OCI-LY3 (cell line): ENCODE measurements at regions not wholly inside any gene's neighbourhood (a gene's known extent, or its start where the extent isn't known, plus 50 kb on each side); places are given as distances from the start of the nearest gene placed in this dataset.

Source experiments
- H2AFZ ChIP-seq: fragments of 200-600, 300-600 bp; shearing (Covaris generic); 2 replicates; pipeline ENCODE4 v1.6.0; 2014; ENCODE audit warnings: antibody characterized with exemption, low read depth, low read length
- H3K27ac ChIP-seq: fragments of 200-600, 300-600 bp; sonication (generic); 2 replicates; pipeline ENCODE4 v1.5.1; 2014; ENCODE audit warnings: mild to moderate bottlenecking, low read length, moderate library complexity, mixed read lengths
- H3K27me3 ChIP-seq: fragments of 200-600, 300-600 bp; sonication (generic); 2 replicates; pipeline ENCODE4 v1.6.1; 2014; ENCODE audit warnings: low read depth, low read length, mixed read lengths
- H3K36me3 ChIP-seq: fragments of 200-600, 300-600 bp; sonication (generic); replicated peaks from 2 replicates; pipeline ENCODE3; 2014; ENCODE audit warnings: low read depth, low read length, mixed read lengths
- H3K4me1 ChIP-seq: fragments of 300-600, 200-600 bp; sonication (generic); 2 replicates; pipeline ENCODE4 v1.6.1; 2014; ENCODE audit warnings: low read length, mixed read lengths
- H3K4me2 ChIP-seq: fragments of 200-600, 300-600 bp; sonication (generic); 2 replicates; pipeline ENCODE4 v1.6.1; 2014; ENCODE audit warnings: low read length, mixed read lengths
- H3K4me3 ChIP-seq: fragments of 300-600, 200-600 bp; sonication (generic); 2 replicates; pipeline ENCODE4 v1.5.1; 2014; ENCODE audit warnings: antibody characterized with exemption, mild to moderate bottlenecking, low read length, moderate library complexity
- H3K79me2 ChIP-seq: fragments of 300-600, 200-600 bp; shearing (Covaris generic); 2 replicates; pipeline ENCODE4 v1.6.1; 2014; ENCODE audit warnings: mild to moderate bottlenecking, low read length, mixed read lengths
- H3K9ac ChIP-seq: fragments of 300-600, 200-600 bp; shearing (Covaris generic); 2 replicates; pipeline ENCODE4 v1.6.0; 2014; ENCODE audit warnings: mild to moderate bottlenecking, low read length, moderate library complexity
- H3K9me3 ChIP-seq: fragments of 200-600, 300-600 bp; shearing (Covaris generic); 2 replicates; pipeline ENCODE4 v1.6.1; 2014; ENCODE audit warnings: low read length, mixed read lengths; ENCODE audit not compliant: insufficient read depth
- H4K20me1 ChIP-seq: fragments of 200-600, 300-600 bp; sonication (generic); 2 replicates; pipeline ENCODE4 v1.6.1; 2016; ENCODE audit warnings: low read length, mixed read lengths; ENCODE audit not compliant: insufficient read depth
- EZH2phosphoT487 ChIP-seq: fragments of 200-600 bp; shearing (Covaris generic); IDR thresholded peaks from 2 replicates; pipeline ENCODE4 v1.6.1; 2018; ENCODE audit warnings: antibody characterized with exemption, mixed run types, low read depth
- TF ChIP-seq, protein P1 (sequence below): fragments of 200-600, 300-600 bp; sonication (generic); IDR thresholded peaks from 2 replicates; pipeline ENCODE4 v1.5.1; 2014; ENCODE audit warnings: antibody characterized with exemption, low read length, low read depth

DNA sequence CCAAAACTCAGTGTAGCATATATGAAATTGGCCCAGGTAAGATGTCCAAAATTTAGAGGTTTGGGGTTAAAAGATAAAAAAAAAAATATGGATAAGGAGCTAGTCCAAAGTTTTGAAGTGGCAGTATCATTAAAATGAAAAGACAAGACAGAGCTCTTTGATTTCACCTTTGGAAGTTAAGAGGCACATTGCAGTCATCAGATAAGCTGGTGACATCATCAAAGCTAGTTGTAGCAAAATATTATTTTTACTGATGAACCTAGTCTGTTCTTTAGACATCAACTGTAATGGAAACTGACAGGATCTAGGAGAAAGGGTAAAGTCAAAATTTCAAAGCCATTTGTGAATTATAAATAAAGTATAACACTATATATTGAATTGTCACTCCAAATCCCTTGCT, 603.7 kb upstream of the CDH8 start:
- Histone ChIP-seq H3K4me1 (peaks cover 44% of the 10 kb centered on the region), H3K27me3 (no peaks in the 10 kb centered on the region), H3K79me2 (no peaks in the 10 kb centered on the region), H2AFZ (no peak overlapping the region), H3K36me3 (no peaks in the 10 kb centered on the region), H4K20me1 (no peaks in the 10 kb centered on the region), H3K27ac (peak overlapping the region; percentile 51; the same call in 1 of the 2 replicates), H3K4me3 (0 out of 2 replicates have a peak overlapping the region, but pooled peaks have one; percentile 57), H3K9me3 (no peaks in the 10 kb centered on the region), H3K4me2 (peak overlapping the region; percentile 66), H3K9ac (no peak overlapping the region)
- TF ChIP-seq, protein P1, sequence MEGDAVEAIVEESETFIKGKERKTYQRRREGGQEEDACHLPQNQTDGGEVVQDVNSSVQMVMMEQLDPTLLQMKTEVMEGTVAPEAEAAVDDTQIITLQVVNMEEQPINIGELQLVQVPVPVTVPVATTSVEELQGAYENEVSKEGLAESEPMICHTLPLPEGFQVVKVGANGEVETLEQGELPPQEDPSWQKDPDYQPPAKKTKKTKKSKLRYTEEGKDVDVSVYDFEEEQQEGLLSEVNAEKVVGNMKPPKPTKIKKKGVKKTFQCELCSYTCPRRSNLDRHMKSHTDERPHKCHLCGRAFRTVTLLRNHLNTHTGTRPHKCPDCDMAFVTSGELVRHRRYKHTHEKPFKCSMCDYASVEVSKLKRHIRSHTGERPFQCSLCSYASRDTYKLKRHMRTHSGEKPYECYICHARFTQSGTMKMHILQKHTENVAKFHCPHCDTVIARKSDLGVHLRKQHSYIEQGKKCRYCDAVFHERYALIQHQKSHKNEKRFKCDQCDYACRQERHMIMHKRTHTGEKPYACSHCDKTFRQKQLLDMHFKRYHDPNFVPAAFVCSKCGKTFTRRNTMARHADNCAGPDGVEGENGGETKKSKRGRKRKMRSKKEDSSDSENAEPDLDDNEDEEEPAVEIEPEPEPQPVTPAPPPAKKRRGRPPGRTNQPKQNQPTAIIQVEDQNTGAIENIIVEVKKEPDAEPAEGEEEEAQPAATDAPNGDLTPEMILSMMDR: no peak
- TF ChIP-seq EZH2phosphoT487: no peak

DNA sequence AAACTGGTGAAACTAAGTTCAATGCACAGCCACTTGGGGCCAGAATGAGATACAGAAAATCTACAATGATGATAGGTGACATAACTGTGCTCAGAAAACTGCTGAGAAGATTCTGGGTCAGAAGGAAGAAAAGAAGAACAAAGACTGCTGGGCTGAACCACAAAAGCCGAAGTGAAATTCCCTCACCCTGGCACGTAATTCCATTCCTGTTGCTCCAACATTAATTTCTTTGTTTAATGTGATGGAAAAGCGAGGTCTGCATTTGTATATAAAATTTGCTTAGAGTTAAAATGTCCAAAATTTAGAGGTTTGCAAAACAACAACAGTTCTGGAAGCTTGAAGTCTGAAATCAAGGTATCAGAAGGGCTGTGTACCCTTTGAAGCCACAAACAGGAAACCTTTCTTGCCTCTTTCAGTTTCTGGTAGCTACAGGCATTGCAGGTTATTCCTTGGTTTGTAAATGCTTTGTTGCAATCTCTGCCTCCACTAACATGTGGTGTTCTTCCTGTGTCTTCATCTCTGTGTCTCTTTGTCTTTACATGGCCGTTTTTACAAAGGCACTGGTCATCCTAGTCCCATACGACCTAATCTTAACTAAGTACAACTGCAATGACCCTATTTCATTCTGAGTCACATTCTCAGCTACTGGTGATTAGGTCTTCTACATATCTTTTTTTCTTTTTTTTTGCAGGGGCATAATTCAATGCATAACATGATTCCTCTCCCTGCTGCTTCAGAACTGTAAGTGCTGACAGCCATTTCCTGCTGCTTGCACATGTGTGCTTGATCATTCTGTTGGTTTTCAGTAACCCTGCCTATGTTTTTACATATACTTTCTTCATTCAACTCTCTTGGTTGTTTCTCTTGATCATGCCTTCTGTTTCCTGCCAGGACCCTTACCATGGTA, 603.0 kb upstream of the CDH8 start:
- peak overlapping the region; percentile 57 for H3K4me3 ChIP-seq
- H2AFZ ChIP-seq: no peak overlapping the region
- no peaks in the 10 kb centered on the region for H4K20me1 ChIP-seq
- H3K36me3 ChIP-seq: no peaks in the 10 kb centered on the region
- peaks cover 44% of the 10 kb centered on the region for H3K4me1 ChIP-seq
- H3K4me2 ChIP-seq: peak overlapping the region; percentile 66
- no peaks in the 10 kb centered on the region for H3K27me3 ChIP-seq
- no peak overlapping the region for H3K9ac ChIP-seq
- H3K9me3 ChIP-seq: no peaks in the 10 kb centered on the region
- TF ChIP-seq, protein P1: peak; percentile 26; the same call in 1 of the 2 replicates
- TF ChIP-seq EZH2phosphoT487: no peak
- H3K27ac ChIP-seq: peak overlapping the region; percentile 51
- H3K79me2 ChIP-seq: no peaks in the 10 kb centered on the region

DNA sequence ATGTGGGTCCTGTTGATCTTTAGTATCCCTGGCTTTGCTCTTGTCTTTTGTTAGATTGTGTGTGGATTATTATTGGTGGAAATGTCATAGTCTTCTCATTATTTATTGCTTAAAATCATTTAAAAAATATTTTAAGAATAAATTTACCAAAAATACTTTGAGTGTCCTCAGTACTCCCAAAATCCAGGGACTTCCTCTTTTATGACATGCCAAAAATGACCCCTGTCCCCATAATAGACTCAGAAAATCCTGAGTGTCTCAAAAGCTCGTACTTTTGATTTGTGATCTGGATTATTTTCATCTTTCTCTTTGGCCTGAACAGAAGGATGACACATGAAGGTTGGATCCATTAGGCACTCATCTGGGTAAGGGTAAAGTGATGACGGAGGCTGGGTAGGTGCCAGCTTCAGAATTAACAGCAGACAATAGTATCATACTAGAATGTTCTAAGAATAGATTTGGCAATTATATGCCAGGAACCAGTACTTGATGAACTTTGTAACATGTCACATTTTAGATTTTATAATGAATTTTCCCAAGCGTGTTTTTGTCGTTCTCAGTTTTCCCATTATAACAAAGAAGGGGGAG, 602.2 kb upstream of the CDH8 start:
- Histone ChIP-seq H3K36me3 (no peaks in the 10 kb centered on the region), H3K9me3 (no peaks in the 10 kb centered on the region), H3K4me1 (peaks cover 39% of the 10 kb centered on the region), H3K4me2 (peak overlapping the region; percentile 66), H3K79me2 (no peaks in the 10 kb centered on the region), H3K9ac (no peak overlapping the region), H4K20me1 (no peaks in the 10 kb centered on the region), H2AFZ (no peak overlapping the region), H3K27me3 (no peaks in the 10 kb centered on the region), H3K4me3 (peak overlapping the region; percentile 57), H3K27ac (peak overlapping the region; percentile 51; the same call in 1 of the 2 replicates)
- TF ChIP-seq EZH2phosphoT487: no peak
- TF ChIP-seq, protein P1: no peak

DNA sequence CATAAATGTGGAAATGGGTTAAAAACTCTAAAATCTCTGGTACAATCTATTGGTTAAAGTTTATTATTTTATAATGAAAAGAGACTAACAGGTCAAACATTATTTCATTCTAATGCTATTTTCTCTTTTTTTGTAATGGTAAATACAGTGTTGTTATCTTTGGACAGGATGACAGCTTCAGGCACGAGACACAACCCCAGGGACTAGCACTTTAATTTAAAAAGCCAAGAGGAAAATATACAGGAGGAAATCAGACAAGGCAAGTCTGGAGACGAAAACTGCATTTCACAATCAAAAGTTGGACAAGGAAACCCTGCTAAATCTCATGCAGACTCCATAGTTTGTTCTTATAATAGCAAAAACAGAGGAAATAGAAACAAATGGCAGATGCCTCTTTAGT, 589.1 kb upstream of the CDH8 start:
- no peaks in the 10 kb centered on the region for H4K20me1 ChIP-seq
- H2AFZ ChIP-seq: no peak overlapping the region
- no peaks in the 10 kb centered on the region for H3K36me3 ChIP-seq
- H3K27me3 ChIP-seq: no peaks in the 10 kb centered on the region
- H3K79me2 ChIP-seq: no peaks in the 10 kb centered on the region
- no peak overlapping the region for H3K4me3 ChIP-seq
- H3K9me3 ChIP-seq: no peaks in the 10 kb centered on the region
- no peak for TF ChIP-seq EZH2phosphoT487
- TF ChIP-seq, protein P1: no peak
- no peak overlapping the region for H3K9ac ChIP-seq
- no peak overlapping the region for H3K27ac ChIP-seq
- H3K4me1 ChIP-seq: no peaks in the 10 kb centered on the region
- H3K4me2 ChIP-seq: no peak overlapping the region
